ENCODE measurements at regions not wholly inside any gene's neighbourhood (a gene's known extent, or its start where the extent isn't known, plus 50 kb on each side); places are given as distances from the start of the nearest gene placed in this dataset.
"Not testable (repeated sequence)": the region's sequence is repeated elsewhere in the genome, so short reads cannot be mapped to it uniquely, and the experiment has no call there.

DNA sequence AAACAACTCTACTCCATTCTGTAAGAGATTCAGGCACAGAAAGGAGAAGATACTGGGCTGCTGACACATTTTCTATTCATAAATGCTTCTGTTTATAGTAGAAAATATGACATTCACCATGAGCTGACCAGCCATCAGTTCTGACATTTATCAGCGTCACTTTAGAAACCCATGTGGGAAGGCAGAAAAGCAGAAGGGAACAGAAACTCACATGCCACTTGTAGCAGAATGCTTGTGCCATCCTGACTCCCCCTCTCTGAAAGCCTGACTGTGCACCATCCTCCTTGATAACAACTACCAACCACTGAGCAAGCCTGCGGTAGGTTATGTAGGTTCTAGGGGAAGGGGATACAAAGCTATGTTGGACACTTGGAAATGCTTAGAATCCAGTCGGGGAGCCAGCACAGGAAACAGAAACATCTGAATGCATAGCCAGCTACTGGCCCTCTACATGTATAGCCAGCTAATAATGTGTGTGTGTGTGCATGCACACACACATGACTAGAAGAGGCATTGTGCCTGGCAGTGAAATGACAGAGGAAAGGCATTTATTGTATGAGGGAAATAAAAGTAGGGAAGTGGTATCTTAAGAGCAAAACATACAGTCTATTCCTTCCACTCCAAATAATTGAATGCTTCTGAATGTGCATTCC, 104.3 kb downstream of the SPDYE17 start:
- DNase-seq (ENCODE audit: low read depth); H3K4me3 ChIP-seq (ENCODE audit: low read length): not testable (repeated sequence)

GRCh38 chr7:76926416-76926815, 105.7 kb downstream of the SPDYE17 start:
- not testable (repeated sequence) for H3K4me3 ChIP-seq (ENCODE audit: low read length); DNase-seq (ENCODE audit: low read depth)

GRCh38 chr7:76924756-76925155, 107.4 kb downstream of the SPDYE17 start:
- TF ChIP-seq, protein P1, sequence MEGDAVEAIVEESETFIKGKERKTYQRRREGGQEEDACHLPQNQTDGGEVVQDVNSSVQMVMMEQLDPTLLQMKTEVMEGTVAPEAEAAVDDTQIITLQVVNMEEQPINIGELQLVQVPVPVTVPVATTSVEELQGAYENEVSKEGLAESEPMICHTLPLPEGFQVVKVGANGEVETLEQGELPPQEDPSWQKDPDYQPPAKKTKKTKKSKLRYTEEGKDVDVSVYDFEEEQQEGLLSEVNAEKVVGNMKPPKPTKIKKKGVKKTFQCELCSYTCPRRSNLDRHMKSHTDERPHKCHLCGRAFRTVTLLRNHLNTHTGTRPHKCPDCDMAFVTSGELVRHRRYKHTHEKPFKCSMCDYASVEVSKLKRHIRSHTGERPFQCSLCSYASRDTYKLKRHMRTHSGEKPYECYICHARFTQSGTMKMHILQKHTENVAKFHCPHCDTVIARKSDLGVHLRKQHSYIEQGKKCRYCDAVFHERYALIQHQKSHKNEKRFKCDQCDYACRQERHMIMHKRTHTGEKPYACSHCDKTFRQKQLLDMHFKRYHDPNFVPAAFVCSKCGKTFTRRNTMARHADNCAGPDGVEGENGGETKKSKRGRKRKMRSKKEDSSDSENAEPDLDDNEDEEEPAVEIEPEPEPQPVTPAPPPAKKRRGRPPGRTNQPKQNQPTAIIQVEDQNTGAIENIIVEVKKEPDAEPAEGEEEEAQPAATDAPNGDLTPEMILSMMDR (IDR thresholded peaks at IDR 0.05; ENCODE audit: insufficient read depth, low read depth, low read length, missing control alignments), result peak; percentile 25
- not testable (repeated sequence) for H3K4me3 ChIP-seq (ENCODE audit: low read length)
- DNase-seq (ENCODE audit: low read depth), result peak; percentile 12

GRCh38 chr7:76918619-76919018, 113.5 kb downstream of the SPDYE17 start:
- H3K4me3 ChIP-seq (ENCODE audit: low read length); DNase-seq (ENCODE audit: low read depth): not testable (repeated sequence)

- not testable (repeated sequence) for H3K4me3 ChIP-seq (ENCODE audit: low read length)
- DNase-seq (ENCODE audit: low read depth), result peak; percentile 22
These were observed 117.8 kb downstream of the SPDYE17 start for GRCh38 chr7:76914361-76914760.

DNA sequence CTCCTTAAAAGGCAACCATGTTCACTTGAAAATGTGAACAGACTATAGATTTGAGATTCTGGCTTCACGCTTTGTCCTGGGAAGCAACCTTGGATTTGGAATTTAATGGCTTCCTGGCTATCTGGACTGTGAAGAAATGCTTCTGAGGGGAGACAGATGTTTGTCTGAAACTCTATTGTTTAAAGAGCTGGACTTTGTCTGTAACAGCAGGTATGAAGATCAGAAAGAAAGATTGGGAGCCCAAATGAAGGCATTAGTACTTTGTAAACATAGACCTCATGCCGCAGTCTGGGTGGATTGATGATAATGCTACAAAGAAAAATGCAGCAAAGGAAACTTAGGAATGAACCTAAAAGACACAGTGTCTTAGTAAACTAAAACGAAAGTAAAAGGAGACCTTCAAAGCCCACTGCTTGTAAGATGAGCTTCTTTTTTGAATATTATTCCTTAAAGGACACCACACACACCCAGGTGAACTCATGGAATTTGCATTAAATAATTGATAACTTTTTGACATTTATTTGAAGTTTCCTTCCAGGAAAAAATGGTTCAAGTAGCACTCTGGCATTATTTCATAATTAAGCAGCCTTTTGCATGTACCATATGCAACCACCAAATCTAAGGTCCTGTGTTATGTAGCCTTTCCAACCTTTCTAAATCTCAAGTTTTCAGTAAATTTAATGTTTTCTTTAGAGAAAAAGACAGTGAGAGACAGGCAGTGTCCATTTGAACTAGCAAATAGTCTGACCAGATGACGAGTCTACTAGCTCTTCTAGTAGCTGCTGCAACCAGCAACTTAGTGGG, 119.9 kb downstream of the SPDYE17 start:
- not testable (repeated sequence) for DNase-seq (ENCODE audit: low read depth); H3K4me3 ChIP-seq (ENCODE audit: low read length)

DNA sequence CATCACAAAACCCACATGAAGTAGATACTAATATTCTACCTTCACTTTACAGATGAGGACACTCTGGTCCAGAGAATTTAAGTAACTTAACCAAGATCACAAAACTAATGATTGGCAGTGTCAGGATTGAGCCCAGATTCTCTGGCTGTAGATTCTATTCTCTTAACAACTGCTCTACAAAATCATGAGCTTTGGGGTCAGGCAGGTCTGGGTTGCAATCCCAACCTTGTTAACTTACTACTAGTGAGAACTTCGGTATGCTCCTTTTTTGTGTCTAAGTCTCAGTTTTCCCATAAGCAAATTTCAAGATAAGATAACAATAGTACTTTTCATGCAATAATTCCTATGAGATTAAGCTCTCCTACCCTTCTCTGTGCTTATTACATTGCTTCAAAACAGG, 127.5 kb downstream of the SPDYE17 start:
- H3K4me3 ChIP-seq (ENCODE audit: low read length); DNase-seq (ENCODE audit: low read depth): not testable (repeated sequence)

DNA sequence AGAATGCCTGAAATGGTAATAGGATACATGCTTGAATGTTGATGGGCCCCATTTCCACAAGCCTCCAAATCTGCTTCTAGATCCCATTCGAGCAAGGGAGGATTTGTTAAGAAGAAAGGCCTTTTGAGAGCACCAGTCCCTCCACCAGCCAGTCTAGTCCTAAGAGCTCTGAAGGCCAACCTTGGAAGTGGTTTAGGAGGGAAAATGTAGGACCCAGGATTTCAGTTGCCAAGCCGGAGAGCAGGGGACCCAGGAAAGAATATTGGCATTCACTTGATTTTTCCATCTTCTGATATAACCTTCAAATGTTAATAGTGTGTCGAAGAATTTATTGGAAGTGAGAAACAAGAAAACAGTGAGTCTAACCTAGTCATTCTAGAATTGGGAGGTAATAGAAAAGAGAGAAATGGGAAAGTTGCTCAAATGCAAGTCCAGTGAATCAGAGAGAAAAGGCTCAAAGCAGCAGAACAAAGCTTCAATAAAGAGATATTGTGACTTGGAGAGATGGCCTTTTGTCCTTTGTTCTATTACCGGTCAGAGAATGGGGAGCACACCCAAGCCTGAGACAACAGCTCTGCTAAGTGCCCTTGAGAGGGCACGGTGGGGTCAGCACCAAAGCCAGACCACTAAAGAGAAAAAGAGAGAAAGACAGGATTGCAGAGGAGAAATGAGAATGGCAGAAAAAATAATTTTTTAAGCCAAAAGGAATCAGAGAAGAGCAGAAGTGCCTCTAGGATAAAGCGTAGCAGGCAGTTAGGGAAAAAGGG, 130.0 kb downstream of the SPDYE17 start:
- not testable (repeated sequence) for DNase-seq (ENCODE audit: low read depth); H3K4me3 ChIP-seq (ENCODE audit: low read length)

GRCh38 chr7:76898807-76899206, 133.4 kb downstream of the SPDYE17 start:
- DNase-seq (ENCODE audit: low read depth); H3K4me3 ChIP-seq (ENCODE audit: low read length): not testable (repeated sequence)

- not testable (repeated sequence) for H3K4me3 ChIP-seq (ENCODE audit: low read length)
- DNase-seq (ENCODE audit: low read depth), result peak; percentile 14
These were observed 135.2 kb downstream of the SPDYE17 start for GRCh38 chr7:76897007-76897406.

GRCh38 chr7:76895696-76896095, 136.5 kb downstream of the SPDYE17 start:
- H3K4me3 ChIP-seq (ENCODE audit: low read length); DNase-seq (ENCODE audit: low read depth): not testable (repeated sequence)

- not testable (repeated sequence) for DNase-seq (ENCODE audit: low read depth); H3K4me3 ChIP-seq (ENCODE audit: low read length)
These were observed 140.4 kb downstream of the SPDYE17 start for GRCh38 chr7:76891771-76892170.

GRCh38 chr7:76879733-76880288, 152.3 kb downstream of the SPDYE17 start:
- not testable (repeated sequence) for DNase-seq (ENCODE audit: low read depth); H3K4me3 ChIP-seq (ENCODE audit: low read length)

- not testable (repeated sequence) for H3K4me3 ChIP-seq (ENCODE audit: low read length); DNase-seq (ENCODE audit: low read depth)
These were observed 156.4 kb downstream of the SPDYE17 start for GRCh38 chr7:76875760-76876159.

GRCh38 chr7:76870504-76870808, 161.7 kb downstream of the SPDYE17 start:
- not testable (repeated sequence) for H3K4me3 ChIP-seq (ENCODE audit: low read length); DNase-seq (ENCODE audit: low read depth)

DNA sequence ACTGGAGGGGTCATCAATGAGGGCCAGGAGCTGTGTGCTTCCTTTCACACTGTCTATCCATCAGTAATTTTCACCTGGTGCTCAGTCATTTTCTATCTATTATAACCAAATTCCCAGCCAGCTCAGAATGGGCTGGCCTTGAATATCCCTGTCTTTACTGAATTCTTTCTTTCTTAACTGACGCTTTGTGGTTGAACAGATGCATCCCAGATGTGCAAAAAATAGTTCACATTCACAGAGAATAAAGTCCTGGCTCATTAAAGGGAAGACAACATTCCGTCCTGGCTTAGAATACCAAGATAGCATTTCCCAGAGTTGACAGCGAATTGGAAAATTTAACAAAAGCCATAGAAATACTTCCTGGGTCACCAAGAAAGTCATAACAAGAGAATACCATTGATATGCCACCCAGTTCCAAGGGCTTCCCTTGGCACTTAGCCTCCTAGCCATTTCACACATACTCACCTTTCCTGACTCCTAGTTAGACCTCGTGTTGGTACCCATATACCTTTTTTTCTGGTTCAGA, 164.7 kb downstream of the SPDYE17 start:
- H3K4me3 ChIP-seq (ENCODE audit: low read length); DNase-seq (ENCODE audit: low read depth): not testable (repeated sequence)

DNA sequence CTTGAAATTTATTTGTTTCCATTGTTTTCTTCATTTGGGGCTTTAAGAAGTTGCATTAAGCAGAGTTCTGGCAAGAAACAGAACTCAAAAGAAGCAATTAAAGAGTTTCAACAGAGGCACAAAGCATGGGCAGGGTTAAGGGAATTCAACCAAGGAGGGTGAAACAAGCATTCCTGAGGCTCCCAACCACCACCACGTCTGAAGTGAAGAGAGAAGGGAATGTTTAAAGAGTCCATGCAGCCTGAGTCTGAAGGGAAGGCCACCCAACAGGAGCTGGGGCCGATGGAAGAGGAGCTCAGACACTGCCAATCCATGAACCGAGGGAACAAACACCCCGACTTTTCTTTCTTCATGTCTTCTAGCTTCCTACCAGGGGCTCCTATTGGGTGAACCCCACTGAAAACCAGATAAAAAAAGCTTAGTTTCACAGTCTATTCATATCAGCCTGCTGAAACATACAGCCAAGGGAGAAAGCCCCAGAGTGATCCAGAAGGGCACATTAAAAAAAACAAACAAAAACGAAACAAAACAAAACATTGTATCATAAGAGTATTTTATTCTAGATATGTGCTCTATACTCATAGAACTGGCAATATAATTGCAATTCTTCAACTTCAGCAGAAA, 168.9 kb downstream of the SPDYE17 start:
- DNase-seq (ENCODE audit: low read depth); H3K4me3 ChIP-seq (ENCODE audit: low read length): not testable (repeated sequence)

DNA sequence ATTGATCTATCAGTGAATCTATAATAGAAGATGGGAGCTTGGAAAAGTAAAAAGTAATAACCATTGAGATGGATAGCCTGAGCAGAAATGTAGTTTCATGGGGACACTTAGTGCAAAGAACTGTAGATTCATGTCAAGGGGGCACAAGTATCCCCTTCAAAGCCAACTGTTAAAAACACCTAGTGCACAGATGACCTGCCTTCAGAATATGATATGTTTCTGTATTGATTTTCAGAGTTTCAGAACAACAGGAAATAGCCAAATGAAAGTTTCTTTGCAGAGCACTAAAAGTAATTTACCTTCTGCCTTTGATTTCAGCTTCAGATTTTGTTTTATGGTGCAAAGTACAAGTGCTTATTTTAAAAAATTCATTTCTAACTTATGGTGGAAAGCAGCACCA, 169.9 kb downstream of the SPDYE17 start:
- not testable (repeated sequence) for DNase-seq (ENCODE audit: low read depth)

More for the DNA sequence above, 169.9 kb downstream of the SPDYE17 start:
- H3K4me3 ChIP-seq (ENCODE audit: low read length), result not testable (repeated sequence)
